Kidney epithelial cell (primary cell): ENCODE measurements at regions not wholly inside any gene's neighbourhood (a gene's known extent, or its start where the extent isn't known, plus 50 kb on each side); places are given as distances from the start of the nearest gene placed in this dataset.
A peak's percentile ranks its signal among the peaks of the same experiment; 100 is the strongest.
"Not testable (repeated sequence)": the region's sequence is repeated elsewhere in the genome, so short reads cannot be mapped to it uniquely, and the experiment has no call there.

ENCODE experiments used
- DNase-seq: peaks from one replicate; pipeline ENCODE4 v3.0.0-alpha.2; 2010; ENCODE audit warnings: low read depth
- H3K27me3 ChIP-seq: 2 replicates; pipeline ENCODE4 v1.6.0; 2011; ENCODE audit warnings: low read length; ENCODE audit not compliant: control insufficient read depth, insufficient read depth
- H3K36me3 ChIP-seq: 2 replicates; pipeline ENCODE4 v1.5.1; 2011; ENCODE audit warnings: low read length; ENCODE audit not compliant: control insufficient read depth, insufficient read depth
- H3K4me3 ChIP-seq: 2 replicates; pipeline ENCODE4 v1.5.1; 2011; ENCODE audit warnings: low read depth, mild to moderate bottlenecking, control low read depth, low read length
- TF ChIP-seq, protein P1 (sequence below): IDR thresholded peaks from 2 replicates; pipeline ENCODE4 v1.5.1; 2011; ENCODE audit warnings: mild to moderate bottlenecking, moderate library complexity, low read length, control low read depth, inconsistent platforms; ENCODE audit not compliant: insufficient read depth, poor library complexity, severe bottlenecking

DNA sequence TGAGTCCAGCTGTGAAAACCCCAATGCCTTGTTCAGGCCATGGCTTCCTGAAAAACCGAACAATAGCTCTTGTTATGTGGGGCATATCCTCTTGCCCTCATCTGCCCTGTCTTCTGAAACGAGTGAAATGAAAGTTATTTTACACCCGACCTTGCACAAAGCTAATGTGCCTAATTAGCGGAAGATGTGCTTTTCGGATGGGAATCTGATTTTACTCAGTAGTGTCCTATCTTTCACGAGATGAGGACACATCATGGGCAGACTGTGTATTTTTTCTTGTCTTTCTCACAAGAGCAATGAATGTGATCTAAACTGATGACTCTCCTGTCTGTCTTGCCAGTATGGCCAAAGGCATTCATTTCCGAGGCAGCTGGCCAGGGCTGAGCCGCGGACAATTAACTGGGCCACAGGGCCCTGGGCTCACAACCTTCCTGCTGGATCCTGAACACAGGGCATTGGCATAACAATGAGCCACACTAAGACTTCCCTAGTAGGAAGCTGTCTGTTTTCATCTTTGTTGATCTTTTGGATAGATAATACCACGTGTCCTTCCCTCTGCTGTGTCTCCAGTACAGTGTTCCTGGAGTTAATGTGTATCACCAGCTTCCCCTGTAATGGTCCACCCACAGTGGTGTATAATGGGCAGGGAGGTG, 86.0 kb upstream of the HIF1A start:
- TF ChIP-seq, protein P1, sequence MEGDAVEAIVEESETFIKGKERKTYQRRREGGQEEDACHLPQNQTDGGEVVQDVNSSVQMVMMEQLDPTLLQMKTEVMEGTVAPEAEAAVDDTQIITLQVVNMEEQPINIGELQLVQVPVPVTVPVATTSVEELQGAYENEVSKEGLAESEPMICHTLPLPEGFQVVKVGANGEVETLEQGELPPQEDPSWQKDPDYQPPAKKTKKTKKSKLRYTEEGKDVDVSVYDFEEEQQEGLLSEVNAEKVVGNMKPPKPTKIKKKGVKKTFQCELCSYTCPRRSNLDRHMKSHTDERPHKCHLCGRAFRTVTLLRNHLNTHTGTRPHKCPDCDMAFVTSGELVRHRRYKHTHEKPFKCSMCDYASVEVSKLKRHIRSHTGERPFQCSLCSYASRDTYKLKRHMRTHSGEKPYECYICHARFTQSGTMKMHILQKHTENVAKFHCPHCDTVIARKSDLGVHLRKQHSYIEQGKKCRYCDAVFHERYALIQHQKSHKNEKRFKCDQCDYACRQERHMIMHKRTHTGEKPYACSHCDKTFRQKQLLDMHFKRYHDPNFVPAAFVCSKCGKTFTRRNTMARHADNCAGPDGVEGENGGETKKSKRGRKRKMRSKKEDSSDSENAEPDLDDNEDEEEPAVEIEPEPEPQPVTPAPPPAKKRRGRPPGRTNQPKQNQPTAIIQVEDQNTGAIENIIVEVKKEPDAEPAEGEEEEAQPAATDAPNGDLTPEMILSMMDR = no peak
- no peak overlapping the region for H3K4me3 ChIP-seq
- H3K36me3 ChIP-seq = no peaks in the 10 kb centered on the region
- peak; percentile 45 for DNase-seq
- H3K27me3 ChIP-seq = no peaks in the 10 kb centered on the region

DNA sequence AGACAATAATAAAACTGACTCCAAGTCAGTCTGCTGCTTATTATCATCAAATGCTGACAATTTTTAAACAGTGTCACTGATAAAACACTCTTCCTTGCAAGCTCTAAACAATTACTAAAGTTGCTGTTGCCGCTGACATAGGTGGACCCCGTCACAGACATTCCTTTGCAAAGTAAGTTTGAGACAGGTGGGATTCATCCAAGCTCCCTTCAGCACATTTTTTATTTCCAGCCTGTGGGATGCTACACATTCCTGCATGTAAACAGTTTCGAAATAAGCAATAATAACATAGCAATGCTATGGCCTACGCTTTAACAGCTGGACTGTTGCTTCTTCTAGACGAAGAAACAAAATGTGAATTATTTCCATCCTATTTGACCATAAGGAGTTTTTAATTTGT, 85.4 kb upstream of the HIF1A start:
- H3K4me3 ChIP-seq = no peak overlapping the region
- TF ChIP-seq, protein P1 = no peak
- no peaks in the 10 kb centered on the region for H3K27me3 ChIP-seq
- no peaks in the 10 kb centered on the region for H3K36me3 ChIP-seq
- no peak for DNase-seq

DNA sequence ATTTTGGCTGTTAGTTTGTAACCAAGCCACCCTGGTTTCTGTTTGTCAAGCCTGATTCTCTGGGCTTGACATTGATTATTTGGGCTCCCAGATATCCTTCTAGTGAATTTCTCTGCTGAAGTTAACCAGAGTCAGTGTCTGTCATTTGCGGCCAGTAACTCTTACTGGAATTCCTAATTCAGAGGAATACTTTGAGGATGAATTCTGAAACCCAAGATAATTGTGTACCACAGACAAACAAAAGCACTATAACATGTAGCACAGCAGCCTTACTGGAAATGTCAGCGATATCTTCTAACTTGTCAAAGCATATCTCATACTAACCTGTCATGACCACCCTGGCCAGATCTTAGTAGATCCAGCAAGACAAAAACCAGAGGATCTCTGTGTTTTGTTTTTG, 84.4 kb upstream of the HIF1A start:
- DNase-seq = no peak
- TF ChIP-seq, protein P1 = no peak
- no peak overlapping the region for H3K4me3 ChIP-seq
- H3K36me3 ChIP-seq = no peaks in the 10 kb centered on the region
- H3K27me3 ChIP-seq = no peaks in the 10 kb centered on the region

DNA sequence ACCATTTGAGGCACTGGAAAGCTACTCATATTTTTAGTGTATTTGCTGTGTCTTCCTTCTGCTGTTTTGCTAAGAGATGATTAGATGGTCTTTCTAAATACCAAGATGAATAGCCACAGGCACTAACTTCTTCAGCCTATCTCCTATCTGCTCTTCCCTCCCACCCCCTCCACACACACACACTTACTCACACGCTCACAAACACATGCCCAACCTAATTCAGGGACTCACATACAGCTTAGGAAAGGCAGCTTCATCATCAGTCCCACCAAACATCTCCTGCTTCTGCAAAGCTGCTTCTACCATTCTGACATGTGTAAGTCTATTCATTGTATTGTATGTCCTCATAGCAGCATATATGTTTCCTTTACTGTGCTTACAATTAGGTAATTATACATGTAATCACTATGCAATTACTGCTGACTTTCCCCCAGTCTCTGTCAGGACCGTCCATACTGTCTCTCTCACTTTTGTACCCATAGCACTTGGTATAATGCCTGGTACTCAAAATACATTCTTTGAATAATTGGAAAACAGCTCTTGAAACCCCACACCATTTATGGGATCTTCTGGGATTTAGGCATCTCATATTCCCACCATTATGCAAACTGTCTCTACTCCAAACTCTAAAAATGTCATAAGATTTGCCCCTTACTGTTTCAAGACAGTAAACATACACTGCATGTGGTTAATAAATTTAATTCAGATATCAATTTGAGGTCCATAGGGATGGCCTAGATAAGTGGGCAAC, 83.3 kb upstream of the HIF1A start:
- TF ChIP-seq, protein P1 = no peak
- no peaks in the 10 kb centered on the region for H3K27me3 ChIP-seq
- no peaks in the 10 kb centered on the region for H3K36me3 ChIP-seq
- DNase-seq = no peak
- no peak overlapping the region for H3K4me3 ChIP-seq

DNA sequence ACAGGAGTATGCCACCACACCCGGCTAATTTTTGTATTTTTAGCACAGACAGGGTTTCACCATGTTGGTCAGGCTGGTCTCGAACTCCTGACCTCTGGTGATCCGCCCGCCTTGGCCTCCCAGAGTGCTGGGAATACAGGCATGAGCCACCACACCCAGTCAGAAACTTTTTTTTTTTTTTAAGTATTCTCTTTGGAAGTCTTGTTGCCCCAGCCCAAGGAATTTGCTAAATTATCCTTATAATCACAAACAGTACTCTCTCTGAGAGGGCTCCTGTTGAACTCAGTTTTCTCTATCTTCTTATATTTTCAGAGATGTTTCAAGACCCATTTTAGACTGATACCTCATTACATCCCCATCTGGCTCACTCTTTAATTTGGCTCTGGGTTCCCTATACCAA, 82.3 kb upstream of the HIF1A start:
- H3K4me3 ChIP-seq, DNase-seq, H3K36me3 ChIP-seq, H3K27me3 ChIP-seq: not testable (repeated sequence)

DNA sequence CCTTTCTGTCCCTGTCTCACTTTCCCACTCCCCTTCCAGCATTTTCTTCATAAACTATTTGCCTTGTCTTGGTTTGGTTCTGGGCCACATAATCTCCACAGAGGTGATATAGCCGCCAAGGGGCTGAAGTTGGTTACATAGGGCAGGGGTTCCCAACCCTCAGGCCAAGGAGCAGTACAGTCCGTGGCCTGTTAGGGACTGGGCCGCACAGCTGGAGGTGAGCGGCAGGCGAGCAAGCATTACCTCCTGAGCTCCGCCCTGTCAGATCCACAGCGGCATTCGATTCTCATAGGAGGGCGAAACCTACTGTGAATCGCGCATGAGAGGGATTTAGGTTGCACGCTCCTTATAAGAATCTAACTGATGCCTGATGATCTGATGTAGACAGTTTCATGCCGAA, 80.6 kb upstream of the HIF1A start:
- H3K36me3 ChIP-seq = no peaks in the 10 kb centered on the region
- TF ChIP-seq, protein P1 = no peak
- no peak for DNase-seq
- H3K4me3 ChIP-seq = no peak overlapping the region
- no peaks in the 10 kb centered on the region for H3K27me3 ChIP-seq
